ENCODE measurements at regions not wholly inside any gene's neighbourhood (a gene's known extent, or its start where the extent isn't known, plus 50 kb on each side); places are given as distances from the start of the nearest gene placed in this dataset.

DNA sequence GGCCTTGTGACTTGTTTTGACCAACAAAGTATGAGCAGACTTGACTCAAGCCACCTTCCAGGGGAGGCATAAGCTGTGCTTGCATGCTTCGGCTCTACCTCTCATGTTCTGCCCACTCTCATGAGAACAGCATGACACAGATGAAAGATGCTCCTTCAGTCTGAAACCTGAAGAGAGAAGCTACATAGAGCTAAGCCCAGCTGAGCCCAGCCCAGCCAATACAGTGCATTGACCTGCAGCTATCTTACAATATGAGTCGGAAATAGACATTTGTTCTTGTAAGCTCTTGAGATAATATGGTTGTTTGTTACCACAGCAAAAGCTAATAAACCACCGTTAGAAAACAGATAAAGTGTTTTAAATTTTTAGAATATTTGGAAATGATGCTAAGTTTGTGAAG is 426.7 kb upstream of the PKDCC start:
- TF ChIP-seq CTCF (conservative IDR thresholded peaks at IDR 0.05; ENCODE audit: low read length) (no peak), EZH2phosphoT487 (IDR thresholded peaks at IDR 0.05; ENCODE audit: borderline replicate concordance, low read depth, low read length) (no peak)
